ENCODE measurements at regions not wholly inside any gene's neighbourhood (a gene's known extent, or its start where the extent isn't known, plus 50 kb on each side); places are given as distances from the start of the nearest gene placed in this dataset.

GRCh38 chr11:92830377-92831155 lies 138.9 kb upstream of the MTNR1B start:
- TF ChIP-seq, protein P1, sequence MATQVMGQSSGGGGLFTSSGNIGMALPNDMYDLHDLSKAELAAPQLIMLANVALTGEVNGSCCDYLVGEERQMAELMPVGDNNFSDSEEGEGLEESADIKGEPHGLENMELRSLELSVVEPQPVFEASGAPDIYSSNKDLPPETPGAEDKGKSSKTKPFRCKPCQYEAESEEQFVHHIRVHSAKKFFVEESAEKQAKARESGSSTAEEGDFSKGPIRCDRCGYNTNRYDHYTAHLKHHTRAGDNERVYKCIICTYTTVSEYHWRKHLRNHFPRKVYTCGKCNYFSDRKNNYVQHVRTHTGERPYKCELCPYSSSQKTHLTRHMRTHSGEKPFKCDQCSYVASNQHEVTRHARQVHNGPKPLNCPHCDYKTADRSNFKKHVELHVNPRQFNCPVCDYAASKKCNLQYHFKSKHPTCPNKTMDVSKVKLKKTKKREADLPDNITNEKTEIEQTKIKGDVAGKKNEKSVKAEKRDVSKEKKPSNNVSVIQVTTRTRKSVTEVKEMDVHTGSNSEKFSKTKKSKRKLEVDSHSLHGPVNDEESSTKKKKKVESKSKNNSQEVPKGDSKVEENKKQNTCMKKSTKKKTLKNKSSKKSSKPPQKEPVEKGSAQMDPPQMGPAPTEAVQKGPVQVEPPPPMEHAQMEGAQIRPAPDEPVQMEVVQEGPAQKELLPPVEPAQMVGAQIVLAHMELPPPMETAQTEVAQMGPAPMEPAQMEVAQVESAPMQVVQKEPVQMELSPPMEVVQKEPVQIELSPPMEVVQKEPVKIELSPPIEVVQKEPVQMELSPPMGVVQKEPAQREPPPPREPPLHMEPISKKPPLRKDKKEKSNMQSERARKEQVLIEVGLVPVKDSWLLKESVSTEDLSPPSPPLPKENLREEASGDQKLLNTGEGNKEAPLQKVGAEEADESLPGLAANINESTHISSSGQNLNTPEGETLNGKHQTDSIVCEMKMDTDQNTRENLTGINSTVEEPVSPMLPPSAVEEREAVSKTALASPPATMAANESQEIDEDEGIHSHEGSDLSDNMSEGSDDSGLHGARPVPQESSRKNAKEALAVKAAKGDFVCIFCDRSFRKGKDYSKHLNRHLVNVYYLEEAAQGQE (IDR thresholded peaks at IDR 0.05; ENCODE audit: low read depth), result no peak
- TF ChIP-seq RAD21 (IDR thresholded peaks at IDR 0.05; ENCODE audit: low read depth) (no peak), TAF1 (IDR thresholded peaks at IDR 0.05; ENCODE audit: low read depth) (no peak), TCF12 (IDR thresholded peaks at IDR 0.05; ENCODE audit: low read depth) (no peak)

DNA sequence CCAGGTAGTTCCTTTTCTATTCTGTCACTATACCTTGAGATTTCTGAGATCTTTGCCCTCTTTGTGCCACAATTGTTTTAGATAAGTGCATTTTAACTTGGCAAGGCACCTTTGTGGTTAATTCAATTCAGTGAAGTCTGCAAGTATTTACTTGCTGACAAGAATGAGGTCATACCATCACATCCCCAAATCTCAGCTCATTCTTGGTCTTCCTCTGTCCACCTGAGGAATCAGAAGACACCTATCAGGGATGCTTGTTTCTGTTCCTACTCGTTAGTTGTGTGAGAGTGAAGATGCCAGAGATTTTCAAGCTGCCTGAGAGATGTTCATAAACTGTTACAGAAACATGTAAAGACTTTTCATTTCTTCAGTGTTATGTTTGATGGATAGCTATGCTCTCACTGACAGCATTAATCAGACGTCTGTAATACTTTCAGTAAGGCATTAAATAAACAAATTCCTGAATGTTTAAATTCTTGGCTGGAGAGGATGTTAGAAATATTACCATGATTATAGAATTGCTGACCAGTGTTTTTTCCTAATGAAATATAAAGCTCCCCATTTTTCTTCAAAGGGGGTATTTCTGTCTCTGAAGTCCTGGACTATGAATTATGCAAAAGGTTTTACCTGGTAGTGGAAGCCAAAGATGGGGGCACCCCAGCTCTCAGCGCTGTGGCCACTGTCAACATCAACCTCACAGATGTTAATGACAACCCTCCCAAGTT lies 135.0 kb upstream of the MTNR1B start:
- TF ChIP-seq, protein P2, sequence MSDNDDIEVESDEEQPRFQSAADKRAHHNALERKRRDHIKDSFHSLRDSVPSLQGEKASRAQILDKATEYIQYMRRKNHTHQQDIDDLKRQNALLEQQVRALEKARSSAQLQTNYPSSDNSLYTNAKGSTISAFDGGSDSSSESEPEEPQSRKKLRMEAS (IDR thresholded peaks at IDR 0.05), result no peak
- no peak for TF ChIP-seq TAF1 (IDR thresholded peaks at IDR 0.05; ENCODE audit: low read depth)
- no peak for TF ChIP-seq USF1 (IDR thresholded peaks at IDR 0.05)
- no peak for TF ChIP-seq NFIC (IDR thresholded peaks at IDR 0.05)
- no peak for TF ChIP-seq ZBTB7A (IDR thresholded peaks at IDR 0.05; ENCODE audit: low read depth)
- no peak for TF ChIP-seq CREB1 (IDR thresholded peaks at IDR 0.05; ENCODE audit: low read depth)
- TF ChIP-seq YY1 (IDR thresholded peaks at IDR 0.05; ENCODE audit: low read depth), result no peak
- TF ChIP-seq, protein P1 (IDR thresholded peaks at IDR 0.05; ENCODE audit: low read depth), result no peak
- no peak for TF ChIP-seq TCF12 (IDR thresholded peaks at IDR 0.05; ENCODE audit: low read depth)
- TF ChIP-seq CEBPB (IDR thresholded peaks at IDR 0.05), result no peak
- TF ChIP-seq EGR1 (IDR thresholded peaks at IDR 0.05), result no peak
- no peak for TF ChIP-seq FOXM1 (IDR thresholded peaks at IDR 0.05; ENCODE audit: borderline replicate concordance, low read depth)
- TF ChIP-seq RAD21 (IDR thresholded peaks at IDR 0.05; ENCODE audit: low read depth), result no peak
- TF ChIP-seq TEAD4 (IDR thresholded peaks at IDR 0.05), result no peak
- no peak for TF ChIP-seq EP300 (IDR thresholded peaks at IDR 0.05; ENCODE audit: borderline replicate concordance)

- no peak for TF ChIP-seq RAD21 (IDR thresholded peaks at IDR 0.05; ENCODE audit: low read depth)
- TF ChIP-seq, protein P2 (IDR thresholded peaks at IDR 0.05), result no peak
- TF ChIP-seq EGR1 (IDR thresholded peaks at IDR 0.05), result no peak
- no peak for TF ChIP-seq TEAD4 (IDR thresholded peaks at IDR 0.05)
- TF ChIP-seq YY1 (IDR thresholded peaks at IDR 0.05; ENCODE audit: low read depth), result no peak
- TF ChIP-seq, protein P1 (IDR thresholded peaks at IDR 0.05; ENCODE audit: low read depth), result no peak
- no peak for TF ChIP-seq FOXM1 (IDR thresholded peaks at IDR 0.05; ENCODE audit: borderline replicate concordance, low read depth)
- TF ChIP-seq CREB1 (IDR thresholded peaks at IDR 0.05; ENCODE audit: low read depth), result no peak
- TF ChIP-seq TAF1 (IDR thresholded peaks at IDR 0.05; ENCODE audit: low read depth), result no peak
- TF ChIP-seq CEBPB (IDR thresholded peaks at IDR 0.05), result no peak
- TF ChIP-seq NFIC (IDR thresholded peaks at IDR 0.05), result no peak
- no peak for TF ChIP-seq TCF12 (IDR thresholded peaks at IDR 0.05; ENCODE audit: low read depth)
- TF ChIP-seq ZBTB7A (IDR thresholded peaks at IDR 0.05; ENCODE audit: low read depth), result no peak
- no peak for TF ChIP-seq USF1 (IDR thresholded peaks at IDR 0.05)
- no peak for TF ChIP-seq EP300 (IDR thresholded peaks at IDR 0.05; ENCODE audit: borderline replicate concordance)
Observed at GRCh38 chr11:92837595-92837994, 131.9 kb upstream of the MTNR1B start.
